ENCODE measurements at regions not wholly inside any gene's neighbourhood (a gene's known extent, or its start where the extent isn't known, plus 50 kb on each side); places are given as distances from the start of the nearest gene placed in this dataset.

DNA sequence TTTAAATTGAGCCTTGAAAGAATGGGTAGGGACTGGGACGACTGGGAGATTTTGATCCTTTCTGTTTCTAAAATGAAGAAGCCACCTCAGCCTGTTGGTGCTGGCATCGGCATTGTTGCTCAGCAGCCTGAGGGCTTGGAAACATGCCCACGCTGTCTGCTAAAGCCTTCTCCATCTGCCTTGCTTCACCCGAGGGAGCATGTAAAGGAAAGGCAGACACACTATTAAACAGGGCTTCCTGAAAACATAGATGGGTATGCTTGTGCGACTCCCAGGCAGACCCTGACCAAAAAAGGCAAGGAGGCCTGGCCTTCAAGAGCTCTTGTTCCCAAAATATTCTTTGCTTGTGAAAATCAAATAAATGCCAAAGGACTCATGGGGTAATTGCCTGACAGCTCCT, 84.2 kb upstream of the SLC4A7 start (continued):
- TF ChIP-seq SIRT6 (IDR thresholded peaks at IDR 0.05; ENCODE audit: low read length) = no peak
- no peak for TF ChIP-seq KDM4A (IDR thresholded peaks at IDR 0.05; ENCODE audit: low read depth, low read length, severe bottlenecking)
- no peak for TF ChIP-seq JUN (IDR thresholded peaks at IDR 0.05; ENCODE audit: low read depth, low read length)

Data from H1 (cell line).